ENCODE measurements at regions not wholly inside any gene's neighbourhood (a gene's known extent, or its start where the extent isn't known, plus 50 kb on each side); places are given as distances from the start of the nearest gene placed in this dataset.
"Not testable (repeated sequence)": the region's sequence is repeated elsewhere in the genome, so short reads cannot be mapped to it uniquely, and the experiment has no call there.

- in situ Hi-C loops (cut with MboI; ENCODE audit: low pct_unique_long_range_greater_than_20kb, low sequenced_read_pairs, unreplicated experiment): no loop called here
- no peak for TF ChIP-seq CTCF (IDR thresholded peaks at IDR 0.05; ENCODE audit: extremely low read depth, insufficient read depth, missing control alignments)
- DNase-seq (ENCODE audit: low spot score): no peak
Observed at GRCh38 chr14:45658226-45658916, 405.4 kb upstream of the MIS18BP1 start.

- in situ Hi-C loops (cut with MboI; ENCODE audit: low pct_unique_long_range_greater_than_20kb, low sequenced_read_pairs, unreplicated experiment): no loop called here
- TF ChIP-seq CTCF (IDR thresholded peaks at IDR 0.05; ENCODE audit: extremely low read depth, insufficient read depth, missing control alignments): no peak
- no peak for DNase-seq (ENCODE audit: low spot score)
Observed at GRCh38 chr14:45651890-45652289, 398.9 kb upstream of the MIS18BP1 start.

- in situ Hi-C loops (cut with MboI; ENCODE audit: low pct_unique_long_range_greater_than_20kb, low sequenced_read_pairs, unreplicated experiment): no loop called here
- no peak for DNase-seq (ENCODE audit: low spot score)
- TF ChIP-seq CTCF (IDR thresholded peaks at IDR 0.05; ENCODE audit: extremely low read depth, insufficient read depth, missing control alignments): no peak
Observed at GRCh38 chr14:45650754-45651153, 397.8 kb upstream of the MIS18BP1 start.

- no peak for DNase-seq (ENCODE audit: low spot score)
- TF ChIP-seq CTCF (IDR thresholded peaks at IDR 0.05; ENCODE audit: extremely low read depth, insufficient read depth, missing control alignments): no peak
- in situ Hi-C loops (cut with MboI; ENCODE audit: low pct_unique_long_range_greater_than_20kb, low sequenced_read_pairs, unreplicated experiment): no loop called here
Observed at GRCh38 chr14:45649051-45649450, 396.0 kb upstream of the MIS18BP1 start.

GRCh38 chr14:45641541-45641940 lies 388.5 kb upstream of the MIS18BP1 start:
- no peak for TF ChIP-seq CTCF (IDR thresholded peaks at IDR 0.05; ENCODE audit: extremely low read depth, insufficient read depth, missing control alignments)
- in situ Hi-C loops (cut with MboI; ENCODE audit: low pct_unique_long_range_greater_than_20kb, low sequenced_read_pairs, unreplicated experiment): no loop called here
- DNase-seq (ENCODE audit: low spot score): no peak

- in situ Hi-C loops (cut with MboI; ENCODE audit: low pct_unique_long_range_greater_than_20kb, low sequenced_read_pairs, unreplicated experiment); DNase-seq (ENCODE audit: low spot score): not testable (repeated sequence)
Observed at GRCh38 chr14:45634651-45635441, 381.8 kb upstream of the MIS18BP1 start.
